Activated CD8-positive, alpha-beta memory T cell treated with anti-CD3 and anti-CD28 coated beads for 4 hours (primary cell): ENCODE measurements at regions not wholly inside any gene's neighbourhood (a gene's known extent, or its start where the extent isn't known, plus 50 kb on each side); places are given as distances from the start of the nearest gene placed in this dataset.

Experiments used
- DNase-seq, 2 donors: peaks; one replicate each; pipeline ENCODE4 v3.0.0-alpha.2; 2020; ENCODE audit warnings: low read depth in 2 of 2

- no peak for DNase-seq
Measured at GRCh38 chr10:10513067-10513466, 504.6 kb upstream of the CELF2 start.

DNA sequence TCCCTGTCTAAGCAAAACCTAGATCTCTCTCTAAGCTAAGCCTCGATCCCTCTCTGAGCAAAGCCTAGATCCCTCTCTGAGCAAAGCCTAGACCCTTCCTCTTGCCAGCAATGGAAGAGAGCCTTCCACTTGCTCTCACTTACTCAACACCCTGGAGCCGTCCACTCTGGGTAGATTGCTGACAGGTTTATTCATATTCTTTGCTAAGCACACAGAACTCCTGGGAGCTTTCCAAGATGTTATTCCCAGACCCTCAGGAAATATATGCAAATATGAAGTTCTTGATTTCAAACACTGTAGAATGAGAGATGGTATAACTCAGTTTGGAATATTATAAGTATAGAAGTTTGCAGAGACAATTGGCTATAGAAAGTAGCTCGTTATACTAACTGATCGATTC, 503.8 kb upstream of the CELF2 start:
- DNase-seq: no peak

DNA sequence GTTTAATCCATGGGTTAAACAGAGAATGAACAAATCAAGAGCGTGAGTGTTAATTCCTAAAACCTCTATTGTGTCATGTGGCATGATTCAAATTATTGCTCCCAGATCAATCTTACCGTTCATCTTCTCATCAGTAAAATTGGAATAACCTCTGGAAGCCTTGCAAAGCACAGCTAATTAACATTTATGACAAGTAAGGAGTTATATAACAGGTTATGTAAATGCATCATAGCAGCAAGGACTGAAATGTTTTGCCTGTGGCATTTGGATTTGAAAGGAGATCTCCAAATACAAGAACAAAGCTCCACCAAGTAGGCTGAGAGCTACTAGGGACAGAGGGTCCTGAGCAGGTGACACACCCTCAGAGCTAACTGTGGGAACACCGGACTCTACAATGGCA, 502.9 kb upstream of the CELF2 start:
- DNase-seq: no peak

DNA sequence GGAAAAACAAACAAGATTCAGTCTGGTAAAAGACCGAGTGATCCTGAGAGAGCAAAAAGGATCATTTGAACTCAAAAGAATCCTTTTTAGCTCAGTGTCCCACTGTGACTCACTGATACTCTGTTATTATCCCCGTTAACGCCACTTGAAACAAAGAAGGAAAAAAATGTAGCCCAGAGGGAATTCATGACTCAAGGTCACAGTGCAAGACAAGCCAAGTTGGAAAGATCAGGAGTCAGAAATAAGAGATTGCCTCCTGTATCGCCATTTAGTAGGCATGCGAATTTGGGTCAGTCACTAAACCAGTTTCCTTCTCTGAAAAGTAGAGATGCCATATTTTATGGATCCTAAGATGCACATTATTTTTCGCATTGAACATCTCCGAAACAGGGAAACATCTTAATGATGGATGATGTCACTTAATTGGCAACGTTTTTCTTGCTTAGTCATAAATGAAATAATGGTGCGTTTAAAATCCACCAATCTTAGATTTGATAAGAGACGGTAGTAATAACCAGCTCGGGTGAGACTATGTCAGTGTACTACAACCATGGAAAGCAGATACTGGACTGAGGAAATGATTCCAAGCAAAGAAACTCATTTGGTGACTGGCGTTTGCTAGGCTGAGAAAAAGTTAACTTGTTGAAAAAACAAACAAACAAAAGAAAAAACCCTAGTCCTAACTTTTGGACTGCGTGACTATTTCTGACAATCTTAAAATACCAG, 502.0 kb upstream of the CELF2 start:
- DNase-seq: no peak

DNA sequence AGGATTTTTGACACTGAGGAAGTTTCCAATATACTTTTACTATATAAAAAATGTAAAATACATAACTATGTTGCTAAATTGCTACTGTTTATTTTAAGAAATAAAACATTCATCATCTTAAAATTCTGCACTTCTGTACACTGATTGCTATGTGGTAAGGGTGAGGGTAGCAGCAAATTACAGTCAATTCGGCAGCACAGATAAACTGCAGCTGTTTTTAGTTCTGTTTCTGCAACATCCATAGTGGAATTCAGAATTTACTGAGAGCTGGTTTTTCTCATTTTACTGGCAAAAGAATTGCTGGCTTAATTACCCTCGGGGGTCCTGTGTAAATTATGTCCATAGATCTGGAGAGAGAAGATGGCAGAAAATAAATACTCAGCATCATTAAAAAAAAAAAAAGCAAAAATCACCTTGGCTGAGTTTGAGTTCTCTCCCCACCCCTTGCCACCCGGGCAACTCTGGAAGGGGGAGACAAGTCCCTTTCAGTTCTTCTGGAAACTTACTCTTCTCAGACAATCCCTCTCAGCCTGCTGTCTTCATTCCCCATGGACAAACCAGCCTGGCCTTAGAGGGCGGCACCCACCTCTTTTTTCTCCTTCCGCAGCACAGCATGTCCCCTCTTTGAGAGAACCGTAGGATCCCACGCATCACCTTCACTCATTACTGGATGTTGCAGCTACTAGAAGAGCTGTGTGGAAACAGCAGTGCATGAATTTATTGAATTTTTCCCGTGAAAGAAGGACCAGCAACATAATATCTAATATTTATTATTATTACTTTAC, 501.1 kb upstream of the CELF2 start:
- DNase-seq: no peak

GRCh38 chr10:10517866-10518265, 499.8 kb upstream of the CELF2 start:
- DNase-seq: no peak

GRCh38 chr10:10519674-10520073, 498.0 kb upstream of the CELF2 start:
- no peak for DNase-seq

DNA sequence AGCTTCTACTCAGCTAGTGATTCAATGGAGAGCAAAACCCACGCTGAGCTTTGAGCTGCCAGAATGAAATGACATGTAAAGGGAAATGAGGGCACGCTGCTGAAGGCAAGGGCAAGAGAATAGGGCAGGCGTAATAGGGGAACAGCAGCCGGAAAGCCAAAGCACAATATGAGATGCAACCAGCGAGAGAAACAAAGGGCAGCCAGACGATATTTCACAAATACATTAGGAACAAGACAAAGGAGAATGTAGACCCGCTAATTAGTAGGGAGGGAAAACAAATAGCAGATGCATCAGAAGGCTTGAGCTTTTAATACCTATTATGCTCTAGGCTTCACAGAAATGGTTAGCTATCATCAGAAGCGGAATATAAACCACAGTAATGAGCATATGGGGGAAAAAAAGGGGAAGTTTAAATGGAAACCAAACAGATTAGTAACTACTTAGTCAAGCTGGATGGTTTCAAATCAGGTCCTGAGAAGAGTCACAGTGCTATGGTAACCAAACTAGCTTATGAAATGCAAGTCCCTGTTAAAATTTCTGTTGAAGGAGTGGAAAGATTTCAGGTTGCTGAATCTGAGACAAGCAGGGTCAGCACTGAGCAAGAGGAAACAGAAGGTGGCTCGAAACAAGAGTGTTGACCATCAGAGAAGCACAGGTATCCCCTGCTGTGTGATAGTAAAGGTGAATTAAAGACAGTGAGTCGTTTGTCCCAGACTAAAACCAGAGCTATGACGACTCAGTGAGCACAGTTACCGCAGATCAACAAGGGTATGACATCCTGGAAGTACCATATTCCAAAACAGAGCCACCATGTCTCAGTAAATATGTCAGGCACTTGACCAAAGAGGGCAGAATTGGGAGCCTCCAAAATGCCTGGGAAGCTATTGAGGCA, 496.9 kb upstream of the CELF2 start:
- no peak for DNase-seq

GRCh38 chr10:10526846-10527245, 490.8 kb upstream of the CELF2 start:
- DNase-seq: no peak

DNA sequence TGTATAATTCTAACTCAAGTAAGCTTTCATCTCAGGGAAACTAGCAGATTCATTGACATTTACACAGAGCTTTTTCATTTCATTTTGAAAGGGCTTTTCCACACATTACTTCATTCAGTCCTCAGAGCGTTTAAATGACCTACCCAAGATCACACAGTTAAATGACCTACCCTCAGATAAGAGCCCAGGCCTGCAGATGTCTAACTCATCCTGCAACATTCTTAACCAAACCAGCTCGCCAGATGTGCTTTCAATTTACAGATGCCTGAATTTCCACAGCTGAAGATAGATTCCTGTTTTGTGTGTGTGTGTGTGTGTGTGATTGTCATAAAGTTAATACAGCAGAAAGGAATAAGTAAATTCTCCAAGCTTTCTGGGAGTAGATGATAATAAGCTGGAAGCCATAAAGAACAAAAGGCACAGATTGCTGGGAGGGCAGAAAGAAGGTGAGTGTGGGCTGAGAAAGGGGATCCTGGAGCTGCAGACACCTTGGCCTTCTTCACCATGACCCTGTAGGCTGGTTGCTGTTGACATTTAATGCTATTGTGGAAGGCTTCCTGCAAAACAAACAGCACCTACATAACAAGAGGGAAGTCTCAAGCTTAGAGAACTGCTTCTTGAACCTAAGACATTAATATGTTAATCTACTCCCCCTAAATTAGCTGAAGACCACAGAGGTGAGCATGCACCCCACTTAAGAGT, 489.7 kb upstream of the CELF2 start:
- no peak for DNase-seq

DNA sequence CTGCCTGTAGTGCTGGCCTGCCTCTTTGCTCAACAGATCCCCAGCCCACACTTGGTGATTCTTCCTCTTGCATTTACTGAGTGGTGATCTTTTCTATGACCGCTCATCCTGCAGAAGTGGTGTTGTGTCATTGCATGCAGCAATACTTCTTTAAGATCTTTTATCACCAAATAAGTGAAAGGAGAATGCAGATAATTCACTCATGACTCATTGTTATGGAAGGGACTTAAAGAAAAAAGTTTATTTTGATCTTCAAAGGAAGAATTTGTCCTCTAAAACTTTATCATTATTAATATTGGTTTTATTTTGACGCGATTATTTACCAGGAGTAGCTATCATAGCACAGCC, 489.1 kb upstream of the CELF2 start:
- no peak for DNase-seq

GRCh38 chr10:10530313-10530712, 487.4 kb upstream of the CELF2 start:
- no peak for DNase-seq

- no peak for DNase-seq
Measured at GRCh38 chr10:10532236-10532635, 485.4 kb upstream of the CELF2 start.

GRCh38 chr10:10532826-10533225, 484.8 kb upstream of the CELF2 start:
- DNase-seq: no peak

DNA sequence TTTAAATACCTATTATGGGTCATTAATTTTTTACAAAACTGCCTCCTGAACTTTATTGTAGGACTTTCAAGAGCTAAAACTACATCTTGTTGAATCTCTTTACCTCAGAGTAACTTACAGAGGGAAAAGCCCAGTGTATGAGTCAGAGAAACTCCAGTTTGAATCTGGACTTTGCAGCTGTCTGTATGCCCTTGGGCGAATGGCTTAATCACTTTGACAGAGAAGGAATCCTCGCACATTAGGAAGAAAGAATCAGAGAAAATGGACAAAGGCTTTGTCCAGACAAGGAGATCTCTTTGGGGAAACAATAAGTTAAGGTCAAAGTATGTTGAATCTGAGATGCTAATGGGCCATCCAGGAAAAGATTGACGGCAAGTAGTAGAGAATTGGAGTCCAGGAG, 484.2 kb upstream of the CELF2 start:
- no peak for DNase-seq

DNA sequence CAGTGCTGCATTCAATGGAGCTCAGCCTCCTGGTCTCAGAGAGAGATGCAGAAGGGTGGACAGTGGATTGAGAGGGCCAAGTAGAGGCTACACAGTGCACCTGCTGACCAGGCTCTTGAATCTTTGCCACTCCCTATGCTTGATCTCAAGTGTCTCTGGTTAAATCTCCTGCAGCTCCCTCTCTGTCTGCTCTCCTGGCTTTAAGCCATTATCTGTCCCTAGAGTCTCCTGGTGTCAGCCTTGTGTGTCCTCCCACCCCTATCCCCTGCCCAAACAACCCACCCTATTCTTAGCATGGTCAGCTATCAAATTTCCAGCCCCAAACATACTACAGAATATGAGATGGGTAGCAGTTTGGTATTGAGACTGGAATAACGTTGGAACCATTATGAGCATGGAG, 479.3 kb upstream of the CELF2 start:
- no peak for DNase-seq

- no peak for DNase-seq
Measured at GRCh38 chr10:10540398-10540797, 477.3 kb upstream of the CELF2 start.

- no peak for DNase-seq
Measured at GRCh38 chr10:10542477-10542876, 475.2 kb upstream of the CELF2 start.

DNA sequence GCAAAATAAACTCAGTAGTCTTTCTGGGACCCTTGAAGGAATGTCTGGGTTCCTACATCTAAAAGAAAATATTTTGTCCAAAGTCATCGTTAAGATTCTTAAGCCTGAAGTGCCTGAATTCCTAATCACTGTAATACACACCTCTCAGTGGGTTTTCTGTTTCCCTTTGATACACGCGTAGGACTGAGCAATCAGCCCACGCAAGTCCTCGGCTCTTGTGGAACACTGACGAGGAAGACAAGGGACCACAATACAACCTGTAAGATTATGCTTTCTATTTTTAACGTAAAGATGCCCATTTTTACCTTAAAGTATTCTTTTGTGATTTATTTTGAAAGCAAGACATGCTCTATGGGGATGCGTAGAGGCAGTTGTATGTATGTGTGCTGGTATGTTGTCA, 472.8 kb upstream of the CELF2 start:
- DNase-seq: no peak

DNA sequence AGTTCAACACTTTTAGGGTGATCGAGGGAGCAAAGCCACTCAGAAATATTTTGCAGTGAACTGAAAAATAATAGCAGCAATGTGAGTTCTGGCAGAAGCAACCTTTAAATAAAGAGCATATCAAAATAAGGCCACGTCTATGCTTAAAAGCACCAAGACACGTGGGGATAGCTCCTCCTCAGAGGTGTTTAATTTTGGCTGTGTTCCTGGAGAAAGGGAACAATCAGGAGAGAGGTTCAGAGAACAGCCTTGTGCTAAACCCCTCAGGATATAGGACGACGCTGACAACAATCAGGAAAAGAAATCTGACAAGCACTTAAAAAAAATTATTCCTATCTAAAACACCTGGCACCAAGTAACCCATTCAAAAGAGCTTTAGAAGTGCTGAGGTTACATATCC, 471.9 kb upstream of the CELF2 start:
- no peak for DNase-seq

GRCh38 chr10:10551596-10552301, 465.9 kb upstream of the CELF2 start:
- no peak for DNase-seq
